Retinal pigment epithelial cell (primary cell): ENCODE measurements at regions not wholly inside any gene's neighbourhood (a gene's known extent, or its start where the extent isn't known, plus 50 kb on each side); places are given as distances from the start of the nearest gene placed in this dataset.

ENCODE experiments used
- DNase-seq: peaks from one replicate; pipeline ENCODE4 v3.0.0-alpha.2; 2010; ENCODE audit warnings: low read depth
- H3K4me3 ChIP-seq: 2 replicates; pipeline ENCODE4 v1.5.1; 2011; ENCODE audit warnings: mild to moderate bottlenecking, low read length, control low read depth, moderate library complexity
- TF ChIP-seq, protein P1 (sequence below): conservative IDR thresholded peaks from 2 replicates; pipeline ENCODE4 v1.5.1; 2011; ENCODE audit warnings: low read depth, low read length, control low read depth, inconsistent platforms

DNA sequence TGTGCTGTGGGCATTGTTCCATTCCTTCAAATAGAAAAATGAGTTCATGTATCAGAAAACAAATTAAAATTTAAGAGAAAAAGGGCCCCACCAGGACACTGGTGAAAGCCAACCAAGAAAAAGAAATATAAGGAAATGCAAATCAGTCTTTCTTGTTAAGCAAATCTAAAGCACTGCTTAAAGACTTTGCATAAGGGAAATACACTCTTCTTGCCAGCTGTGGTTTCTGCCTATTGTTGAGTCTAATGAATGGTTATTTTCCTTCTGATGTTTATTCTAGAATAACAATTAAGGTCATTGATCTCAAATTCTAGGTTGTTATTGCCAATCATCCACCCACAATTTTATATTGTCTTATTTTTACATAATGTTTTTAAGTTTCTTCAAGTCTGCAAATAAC lies 158.6 kb upstream of the SNX7 start:
- H3K4me3 ChIP-seq: no peak overlapping the region
- TF ChIP-seq, protein P1, sequence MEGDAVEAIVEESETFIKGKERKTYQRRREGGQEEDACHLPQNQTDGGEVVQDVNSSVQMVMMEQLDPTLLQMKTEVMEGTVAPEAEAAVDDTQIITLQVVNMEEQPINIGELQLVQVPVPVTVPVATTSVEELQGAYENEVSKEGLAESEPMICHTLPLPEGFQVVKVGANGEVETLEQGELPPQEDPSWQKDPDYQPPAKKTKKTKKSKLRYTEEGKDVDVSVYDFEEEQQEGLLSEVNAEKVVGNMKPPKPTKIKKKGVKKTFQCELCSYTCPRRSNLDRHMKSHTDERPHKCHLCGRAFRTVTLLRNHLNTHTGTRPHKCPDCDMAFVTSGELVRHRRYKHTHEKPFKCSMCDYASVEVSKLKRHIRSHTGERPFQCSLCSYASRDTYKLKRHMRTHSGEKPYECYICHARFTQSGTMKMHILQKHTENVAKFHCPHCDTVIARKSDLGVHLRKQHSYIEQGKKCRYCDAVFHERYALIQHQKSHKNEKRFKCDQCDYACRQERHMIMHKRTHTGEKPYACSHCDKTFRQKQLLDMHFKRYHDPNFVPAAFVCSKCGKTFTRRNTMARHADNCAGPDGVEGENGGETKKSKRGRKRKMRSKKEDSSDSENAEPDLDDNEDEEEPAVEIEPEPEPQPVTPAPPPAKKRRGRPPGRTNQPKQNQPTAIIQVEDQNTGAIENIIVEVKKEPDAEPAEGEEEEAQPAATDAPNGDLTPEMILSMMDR: no peak

DNA sequence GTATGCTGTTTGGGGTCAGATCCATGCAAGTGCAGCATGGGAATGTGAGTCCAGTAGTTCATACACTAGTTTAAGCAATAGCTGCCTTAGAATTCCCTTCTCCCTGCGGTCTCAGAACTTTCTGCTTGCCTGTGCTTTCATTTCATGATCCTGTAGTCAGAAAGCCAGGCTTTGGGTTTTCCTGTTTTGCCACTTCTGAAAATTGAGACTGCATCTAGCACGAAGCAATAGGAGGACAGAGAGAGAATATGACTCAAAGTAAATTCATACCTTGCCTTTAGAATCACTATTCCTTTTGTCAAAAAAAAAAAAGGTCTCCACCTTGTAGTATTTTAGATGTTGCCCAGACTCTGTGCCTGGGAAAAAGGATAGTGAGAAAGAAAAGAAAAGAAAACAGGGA lies 161.2 kb upstream of the SNX7 start:
- H3K4me3 ChIP-seq: no peak overlapping the region
- TF ChIP-seq, protein P1: no peak
- no peak for DNase-seq

More for the DNA sequence above, 158.6 kb upstream of the SNX7 start:
- no peak for DNase-seq

DNA sequence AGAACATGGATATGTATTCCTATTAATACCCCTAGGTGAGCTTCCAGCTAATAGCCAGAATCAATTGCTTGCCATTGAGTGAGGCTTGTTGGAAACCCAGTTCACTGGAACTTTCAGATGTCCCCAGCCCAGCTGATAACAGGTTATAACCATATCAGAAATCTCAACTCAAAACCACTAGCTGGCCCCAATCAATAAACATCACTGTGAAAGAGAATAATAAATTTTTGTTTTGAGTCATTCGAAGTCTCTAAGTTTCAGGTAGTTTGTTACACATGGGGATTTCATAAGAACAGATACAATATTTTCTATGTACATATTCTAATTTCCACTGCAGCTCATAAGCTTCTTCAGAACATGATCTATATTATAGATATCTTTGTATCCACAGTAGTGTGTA lies 162.9 kb upstream of the SNX7 start:
- TF ChIP-seq, protein P1: no peak
- H3K4me3 ChIP-seq: no peak overlapping the region
- DNase-seq: no peak

GRCh38 chr1:98497497-98497896 lies 164.0 kb upstream of the SNX7 start:
- no peak for DNase-seq
- TF ChIP-seq, protein P1: no peak
- no peak overlapping the region for H3K4me3 ChIP-seq

DNA sequence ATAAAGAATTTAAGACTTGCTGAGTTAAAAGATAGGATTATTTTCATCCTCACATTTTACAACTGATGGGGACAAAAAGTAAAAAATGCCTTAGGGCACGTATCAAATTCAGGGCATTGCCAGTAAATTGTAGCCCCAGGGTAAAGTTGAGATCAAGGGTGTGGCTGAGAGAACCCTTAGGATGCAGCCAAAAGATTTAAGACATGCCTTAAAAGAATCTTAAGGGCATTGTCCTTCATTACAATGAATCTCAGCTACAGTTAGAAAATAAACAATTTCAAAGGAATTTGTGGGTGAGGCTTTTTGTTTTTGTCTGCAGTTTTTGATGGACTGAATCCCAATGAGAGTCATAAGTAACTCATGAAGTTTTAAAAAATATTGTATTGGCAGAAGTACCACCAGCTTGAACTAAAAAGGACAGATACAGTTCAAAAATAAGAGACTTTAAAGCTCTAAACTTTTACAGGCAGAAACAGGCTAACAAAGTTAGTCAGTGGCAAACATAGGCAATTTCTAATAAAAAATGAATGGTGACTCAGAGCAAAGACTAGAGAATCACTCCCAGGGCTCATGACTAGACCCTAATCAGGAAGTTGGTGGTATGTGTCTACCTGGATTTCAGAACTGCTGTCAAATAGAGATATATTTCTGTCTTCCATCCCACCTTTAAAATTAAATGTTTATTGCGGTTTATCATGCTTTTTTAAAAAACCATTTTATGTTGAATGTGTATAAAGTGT lies 165.1 kb upstream of the SNX7 start:
- DNase-seq: no peak
- TF ChIP-seq, protein P1: no peak
- H3K4me3 ChIP-seq: no peak overlapping the region

DNA sequence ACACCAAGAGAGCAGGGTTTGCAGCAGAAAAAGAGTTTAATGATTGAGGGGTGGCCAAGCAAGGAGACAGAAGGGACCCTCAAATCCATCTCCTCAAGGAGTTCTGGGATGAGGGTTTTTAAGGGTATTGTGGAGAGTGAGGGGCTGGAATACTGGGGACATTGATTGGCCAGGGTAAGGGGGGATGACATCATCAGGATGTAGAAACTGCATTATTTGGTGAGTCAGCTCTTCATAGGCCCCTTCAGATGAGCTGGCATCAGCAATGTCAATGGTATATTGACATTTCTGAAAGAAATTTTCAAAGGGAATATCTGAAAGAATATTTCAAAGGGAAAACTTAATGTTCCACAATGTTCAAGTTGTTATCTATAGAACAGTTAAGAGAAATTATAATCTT lies 168.1 kb upstream of the SNX7 start:
- DNase-seq: no peak
- no peak overlapping the region for H3K4me3 ChIP-seq
- TF ChIP-seq, protein P1: no peak

- TF ChIP-seq, protein P1: no peak
Observed at GRCh38 chr1:98490099-98490498, 171.4 kb upstream of the SNX7 start.

More at GRCh38 chr1:98490099-98490498, 171.4 kb upstream of the SNX7 start:
- no peak overlapping the region for H3K4me3 ChIP-seq
- no peak for DNase-seq
